AG04449 (cell line): ENCODE measurements at regions not wholly inside any gene's neighbourhood (a gene's known extent, or its start where the extent isn't known, plus 50 kb on each side); places are given as distances from the start of the nearest gene placed in this dataset.

Experiments
- CTCF ChIA-PET: fragments of 350-600 bp; formaldehyde crosslinking; extraction: SDS; loops from one replicate; lab custom pipeline; 2021; ENCODE audit warnings: antibody characterized with exemption; lab: Yijun Ruan, JAX
- POLR2A ChIA-PET: fragments of 400-600, 350-600 bp; formaldehyde crosslinking; extraction: SDS; loops from one replicate; lab custom pipeline; 2020; ENCODE audit warnings: antibody characterized with exemption, inconsistent platforms; lab: Yijun Ruan, JAX
- DNase-seq: peaks from one replicate; pipeline ENCODE4 v3.0.0-alpha.2; 2010; ENCODE audit warnings: low read depth, low spot score
- H3K4me3 ChIP-seq: 2 replicates; pipeline ENCODE4 v1.5.1; 2011; ENCODE audit warnings: low read depth, mild to moderate bottlenecking, control low read depth, low read length
- CTCF ChIP-seq: IDR thresholded peaks from one replicate; pipeline ENCODE4 v1.5.1; 2011; ENCODE audit warnings: mild to moderate bottlenecking, moderate library complexity, low read length, control low read depth, inconsistent platforms; ENCODE audit not compliant: insufficient read depth; ENCODE audit errors: missing control alignments

- CTCF ChIA-PET = no interaction called here
- no peak overlapping the region for H3K4me3 ChIP-seq
- TF ChIP-seq CTCF = no peak
- POLR2A ChIA-PET = no interaction called here
- DNase-seq = no peak
Measured at GRCh38 chr5:30752015-30752414, 441.5 kb upstream of the CDH6 start.

- no peak for TF ChIP-seq CTCF
- ChIA-PET CTCF (no interaction called here), POLR2A (no interaction called here)
- H3K4me3 ChIP-seq = no peak overlapping the region
- no peak for DNase-seq
Measured at GRCh38 chr5:30749971-30750370, 443.5 kb upstream of the CDH6 start.

GRCh38 chr5:30747412-30747811, 446.1 kb upstream of the CDH6 start:
- POLR2A ChIA-PET = no interaction called here
- no peak for TF ChIP-seq CTCF
- CTCF ChIA-PET = no interaction called here
- no peak for DNase-seq
- H3K4me3 ChIP-seq = no peak overlapping the region

- no peak for DNase-seq
- H3K4me3 ChIP-seq = no peak overlapping the region
- CTCF ChIA-PET = no interaction called here
- POLR2A ChIA-PET = no interaction called here
- no peak for TF ChIP-seq CTCF
Measured at GRCh38 chr5:30736669-30737068, 456.8 kb upstream of the CDH6 start.

GRCh38 chr5:30734118-30734517, 459.4 kb upstream of the CDH6 start:
- TF ChIP-seq CTCF = no peak
- H3K4me3 ChIP-seq = no peak overlapping the region
- POLR2A ChIA-PET = no interaction called here
- CTCF ChIA-PET = no interaction called here
- no peak for DNase-seq

- ChIA-PET POLR2A (no interaction called here), CTCF (no interaction called here)
- no peak for DNase-seq
- no peak for TF ChIP-seq CTCF
- no peak overlapping the region for H3K4me3 ChIP-seq
Measured at GRCh38 chr5:30725073-30725472, 468.4 kb upstream of the CDH6 start.
